Glomerular visceral epithelial cell (primary cell): ENCODE measurements at regions not wholly inside any gene's neighbourhood (a gene's known extent, or its start where the extent isn't known, plus 50 kb on each side); places are given as distances from the start of the nearest gene placed in this dataset.

ENCODE experiments used
- DNase-seq: peaks from one replicate; pipeline ENCODE4 v3.0.0-alpha.2; 2016; ENCODE audit errors: extremely low spot score

- no peak for DNase-seq
These were observed 67.1 kb upstream of the TTC14 start for GRCh38 chr3:180534828-180535227.

- DNase-seq = no peak
These were observed 63.5 kb upstream of the TTC14 start for GRCh38 chr3:180538493-180538892.

- DNase-seq = no peak
These were observed 58.1 kb upstream of the TTC14 start for GRCh38 chr3:180543877-180544276.

GRCh38 chr3:180546863-180547262 lies 55.1 kb upstream of the TTC14 start:
- no peak for DNase-seq

- no peak for DNase-seq
These were observed 53.9 kb upstream of the TTC14 start for GRCh38 chr3:180548050-180548449.
